WTC11 (cell line): ENCODE measurements at regions not wholly inside any gene's neighbourhood (a gene's known extent, or its start where the extent isn't known, plus 50 kb on each side); places are given as distances from the start of the nearest gene placed in this dataset.

Experiments
- ATAC-seq: fragments of 200-7000 bp; cut with Tn5 transposase; 2 replicates; pipeline ENCODE4 v1.10.0; 2021; ENCODE audit warnings: mild to moderate bottlenecking, moderate library complexity
- CTCF ChIA-PET: fragments of 300-600 bp; sonication (Branson Sonifier 250); formaldehyde crosslinking; loops from one replicate; lab custom pipeline; 2021; ENCODE audit warnings: antibody characterized with exemption; lab: Charles Lee
- POLR2A ChIA-PET: fragments of 350-600 bp; sonication (Branson Sonifier 250); formaldehyde crosslinking; loops from one replicate; lab custom pipeline; 2021; ENCODE audit warnings: antibody characterized with exemption; lab: Charles Lee
- DNase-seq: peaks from one replicate; pipeline ENCODE4 v3.0.0; 2021; ENCODE audit warnings: low spot score
- H3K27ac Mint-ChIP-seq: 2 replicates; pipeline ENCODE4 v1.8.0; 2021; ENCODE audit warnings: mixed read lengths
- H3K27me3 Mint-ChIP-seq: 2 replicates; pipeline ENCODE4 v1.8.0; 2021; ENCODE audit warnings: low read depth, mild to moderate bottlenecking, moderate library complexity, mixed read lengths
- H3K36me3 Mint-ChIP-seq: 2 replicates; pipeline ENCODE4 v1.8.0; 2021; ENCODE audit warnings: mixed read lengths
- H3K4me1 Mint-ChIP-seq: 2 replicates; pipeline ENCODE4 v1.8.0; 2022; ENCODE audit warnings: mixed read lengths
- H3K4me3 Mint-ChIP-seq: 2 replicates; pipeline ENCODE4 v1.8.0; 2021; ENCODE audit warnings: mild to moderate bottlenecking, moderate library complexity, mixed read lengths
- H3K9me3 Mint-ChIP-seq: 2 replicates; pipeline ENCODE4 v1.8.0; 2021; ENCODE audit warnings: mixed read lengths
- CBFB ChIP-seq: sonication (generic); formaldehyde crosslinking; IDR thresholded peaks from 2 replicates; pipeline ENCODE4 v1.8.1; 2022; ENCODE audit warnings: mild to moderate bottlenecking, low read depth, missing genetic modification reagents
- CREB1 ChIP-seq: sonication (generic); formaldehyde crosslinking; IDR thresholded peaks from 2 replicates; pipeline ENCODE4 v1.8.0; 2023; ENCODE audit warnings: mild to moderate bottlenecking, missing genetic modification reagents
- FOXK1 ChIP-seq: sonication (generic); formaldehyde crosslinking; IDR thresholded peaks from 2 replicates; pipeline ENCODE4 v1.8.0; 2022; ENCODE audit warnings: mild to moderate bottlenecking, moderate library complexity, missing genetic modification reagents
- FOXP1 ChIP-seq: sonication (generic); formaldehyde crosslinking; IDR thresholded peaks from 2 replicates; pipeline ENCODE4 v1.8.0; 2022; ENCODE audit warnings: missing genetic modification reagents, mild to moderate bottlenecking, moderate library complexity, borderline replicate concordance
- GABPB1 ChIP-seq: sonication (generic); formaldehyde crosslinking; IDR thresholded peaks from 2 replicates; pipeline ENCODE4 v1.8.1; 2023; ENCODE audit warnings: mild to moderate bottlenecking, missing genetic modification reagents
- HMGA2 ChIP-seq: fragments of 250-450 bp; sonication (Bioruptor Pico); IDR thresholded peaks from 2 replicates; pipeline ENCODE4 v1.4.0; 2021; ENCODE audit warnings: mild to moderate bottlenecking, moderate library complexity
- JUN ChIP-seq: sonication (generic); formaldehyde crosslinking; IDR thresholded peaks from 2 replicates; pipeline ENCODE4 v1.8.0; 2023; ENCODE audit warnings: mild to moderate bottlenecking, missing genetic modification reagents
- PRRX2 ChIP-seq: fragments of 250-450 bp; sonication (Bioruptor Pico); IDR thresholded peaks from 2 replicates; pipeline ENCODE4 v1.8.0; 2021; ENCODE audit warnings: mild to moderate bottlenecking
- SMAD4 ChIP-seq: sonication (generic); formaldehyde crosslinking; IDR thresholded peaks from 2 replicates; pipeline ENCODE4 v1.8.0; 2022; ENCODE audit warnings: mild to moderate bottlenecking, missing genetic modification reagents
- SOX15 ChIP-seq: fragments of 250-450 bp; sonication (Bioruptor Pico); IDR thresholded peaks from 2 replicates; pipeline ENCODE4 v1.9.0; 2021; ENCODE audit warnings: mild to moderate bottlenecking
- TEAD4 ChIP-seq: sonication (generic); formaldehyde crosslinking; IDR thresholded peaks from 2 replicates; pipeline ENCODE4 v1.8.0; 2022; ENCODE audit warnings: mild to moderate bottlenecking, missing genetic modification reagents
- ZBTB21 ChIP-seq: sonication (generic); formaldehyde crosslinking; IDR thresholded peaks from 2 replicates; pipeline ENCODE4 v1.8.1; 2023; ENCODE audit warnings: mild to moderate bottlenecking, missing genetic modification reagents, borderline replicate concordance
- ZNF219 ChIP-seq: sonication (generic); formaldehyde crosslinking; IDR thresholded peaks from 2 replicates; pipeline ENCODE4 v1.8.0; 2023; ENCODE audit warnings: missing genetic modification reagents, mild to moderate bottlenecking, borderline replicate concordance
- TF ChIP-seq, protein P1 (sequence below): sonication (generic); formaldehyde crosslinking; IDR thresholded peaks from 2 replicates; pipeline ENCODE4 v1.8.0; 2022; ENCODE audit warnings: mild to moderate bottlenecking, missing genetic modification reagents
- TF ChIP-seq, protein P2 (sequence below): sonication (generic); formaldehyde crosslinking; IDR thresholded peaks from 2 replicates; pipeline ENCODE4 v1.8.1; 2022; ENCODE audit warnings: low read depth, mild to moderate bottlenecking, moderate library complexity, missing genetic modification reagents, borderline replicate concordance
- TF ChIP-seq, protein P3 (sequence below): sonication (generic); formaldehyde crosslinking; IDR thresholded peaks from 2 replicates; pipeline ENCODE4 v1.8.0; 2022; ENCODE audit warnings: mild to moderate bottlenecking, missing genetic modification reagents
- TF ChIP-seq, protein P4 (sequence below): sonication (generic); formaldehyde crosslinking; IDR thresholded peaks from 2 replicates; pipeline ENCODE4 v1.8.1; 2022; ENCODE audit warnings: mild to moderate bottlenecking, moderate library complexity, missing genetic modification reagents
- TF ChIP-seq, protein P5 (sequence below): fragments of 200-600 bp; IDR thresholded peaks from 2 replicates; pipeline ENCODE4 v1.8.0; 2022; ENCODE audit warnings: antibody characterized with exemption
- TF ChIP-seq, protein P6 (sequence below): sonication (generic); formaldehyde crosslinking; IDR thresholded peaks from 2 replicates; pipeline ENCODE4 v1.8.0; 2023; ENCODE audit warnings: mild to moderate bottlenecking, missing genetic modification reagents
- TF ChIP-seq, protein P7 (sequence below): sonication (generic); formaldehyde crosslinking; IDR thresholded peaks from 2 replicates; pipeline ENCODE4 v1.8.1; 2023; ENCODE audit warnings: mild to moderate bottlenecking, moderate library complexity, missing genetic modification reagents
- TF ChIP-seq, protein P8 (sequence below): sonication (generic); formaldehyde crosslinking; IDR thresholded peaks from 2 replicates; pipeline ENCODE4 v1.8.1; 2023; ENCODE audit warnings: mild to moderate bottlenecking, missing genetic modification reagents, borderline replicate concordance

DNA sequence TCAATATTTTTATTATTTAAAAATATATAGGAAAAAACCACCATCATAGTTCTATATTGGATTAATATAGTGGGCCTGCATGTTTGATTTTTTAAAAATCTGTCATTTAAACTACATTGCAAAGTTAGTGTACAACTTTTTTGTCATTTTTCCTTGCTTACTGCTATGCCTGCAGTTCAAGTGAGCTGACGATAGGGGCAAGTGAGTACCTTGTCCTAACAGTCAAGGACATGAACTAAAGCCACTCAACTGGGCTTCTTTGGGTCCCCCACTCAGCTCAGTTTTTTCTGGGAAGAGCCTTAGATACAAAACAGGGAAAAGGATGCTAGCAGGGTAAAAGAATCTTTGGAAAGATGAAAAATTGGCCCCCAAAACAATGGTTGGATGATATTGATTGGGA, 269.9 kb downstream of the MAN2A1 start:
- Mint-ChIP-seq H3K36me3 (no peaks in the 10 kb centered on the region), H3K27ac (no peak overlapping the region), H3K27me3 (no peaks in the 10 kb centered on the region), H3K4me3 (no peak overlapping the region), H3K9me3 (no peaks in the 10 kb centered on the region), H3K4me1 (peaks cover 9% of the 10 kb centered on the region)
- no peak for TF ChIP-seq TEAD4 (CRISPR knock-in tag)
- no peak for TF ChIP-seq ZNF219 (CRISPR knock-in tag)
- TF ChIP-seq HMGA2 (CRISPR knock-in tag) = 0 out of 2 replicates have a peak, but pooled peaks have one; percentile 31
- TF ChIP-seq FOXK1 = no peak
- no peak for TF ChIP-seq FOXP1 (CRISPR knock-in tag)
- TF ChIP-seq CBFB = no peak
- TF ChIP-seq, protein P1, sequence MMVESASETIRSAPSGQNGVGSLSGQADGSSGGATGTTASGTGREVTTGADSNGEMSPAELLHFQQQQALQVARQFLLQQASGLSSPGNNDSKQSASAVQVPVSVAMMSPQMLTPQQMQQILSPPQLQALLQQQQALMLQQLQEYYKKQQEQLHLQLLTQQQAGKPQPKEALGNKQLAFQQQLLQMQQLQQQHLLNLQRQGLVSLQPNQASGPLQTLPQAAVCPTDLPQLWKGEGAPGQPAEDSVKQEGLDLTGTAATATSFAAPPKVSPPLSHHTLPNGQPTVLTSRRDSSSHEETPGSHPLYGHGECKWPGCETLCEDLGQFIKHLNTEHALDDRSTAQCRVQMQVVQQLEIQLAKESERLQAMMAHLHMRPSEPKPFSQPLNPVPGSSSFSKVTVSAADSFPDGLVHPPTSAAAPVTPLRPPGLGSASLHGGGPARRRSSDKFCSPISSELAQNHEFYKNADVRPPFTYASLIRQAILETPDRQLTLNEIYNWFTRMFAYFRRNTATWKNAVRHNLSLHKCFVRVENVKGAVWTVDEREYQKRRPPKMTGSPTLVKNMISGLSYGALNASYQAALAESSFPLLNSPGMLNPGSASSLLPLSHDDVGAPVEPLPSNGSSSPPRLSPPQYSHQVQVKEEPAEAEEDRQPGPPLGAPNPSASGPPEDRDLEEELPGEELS (CRISPR knock-in tag) = no peak
- TF ChIP-seq, protein P2, sequence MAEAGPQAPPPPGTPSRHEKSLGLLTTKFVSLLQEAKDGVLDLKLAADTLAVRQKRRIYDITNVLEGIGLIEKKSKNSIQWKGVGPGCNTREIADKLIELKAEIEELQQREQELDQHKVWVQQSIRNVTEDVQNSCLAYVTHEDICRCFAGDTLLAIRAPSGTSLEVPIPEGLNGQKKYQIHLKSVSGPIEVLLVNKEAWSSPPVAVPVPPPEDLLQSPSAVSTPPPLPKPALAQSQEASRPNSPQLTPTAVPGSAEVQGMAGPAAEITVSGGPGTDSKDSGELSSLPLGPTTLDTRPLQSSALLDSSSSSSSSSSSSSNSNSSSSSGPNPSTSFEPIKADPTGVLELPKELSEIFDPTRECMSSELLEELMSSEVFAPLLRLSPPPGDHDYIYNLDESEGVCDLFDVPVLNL = no peak
- TF ChIP-seq, protein P3, sequence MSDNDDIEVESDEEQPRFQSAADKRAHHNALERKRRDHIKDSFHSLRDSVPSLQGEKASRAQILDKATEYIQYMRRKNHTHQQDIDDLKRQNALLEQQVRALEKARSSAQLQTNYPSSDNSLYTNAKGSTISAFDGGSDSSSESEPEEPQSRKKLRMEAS = no peak
- TF ChIP-seq SMAD4 (CRISPR knock-in tag) = no peak
- TF ChIP-seq, protein P4, sequence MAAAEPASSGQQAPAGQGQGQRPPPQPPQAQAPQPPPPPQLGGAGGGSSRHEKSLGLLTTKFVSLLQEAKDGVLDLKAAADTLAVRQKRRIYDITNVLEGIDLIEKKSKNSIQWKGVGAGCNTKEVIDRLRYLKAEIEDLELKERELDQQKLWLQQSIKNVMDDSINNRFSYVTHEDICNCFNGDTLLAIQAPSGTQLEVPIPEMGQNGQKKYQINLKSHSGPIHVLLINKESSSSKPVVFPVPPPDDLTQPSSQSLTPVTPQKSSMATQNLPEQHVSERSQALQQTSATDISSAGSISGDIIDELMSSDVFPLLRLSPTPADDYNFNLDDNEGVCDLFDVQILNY (CRISPR knock-in tag) = no peak
- TF ChIP-seq, protein P5, sequence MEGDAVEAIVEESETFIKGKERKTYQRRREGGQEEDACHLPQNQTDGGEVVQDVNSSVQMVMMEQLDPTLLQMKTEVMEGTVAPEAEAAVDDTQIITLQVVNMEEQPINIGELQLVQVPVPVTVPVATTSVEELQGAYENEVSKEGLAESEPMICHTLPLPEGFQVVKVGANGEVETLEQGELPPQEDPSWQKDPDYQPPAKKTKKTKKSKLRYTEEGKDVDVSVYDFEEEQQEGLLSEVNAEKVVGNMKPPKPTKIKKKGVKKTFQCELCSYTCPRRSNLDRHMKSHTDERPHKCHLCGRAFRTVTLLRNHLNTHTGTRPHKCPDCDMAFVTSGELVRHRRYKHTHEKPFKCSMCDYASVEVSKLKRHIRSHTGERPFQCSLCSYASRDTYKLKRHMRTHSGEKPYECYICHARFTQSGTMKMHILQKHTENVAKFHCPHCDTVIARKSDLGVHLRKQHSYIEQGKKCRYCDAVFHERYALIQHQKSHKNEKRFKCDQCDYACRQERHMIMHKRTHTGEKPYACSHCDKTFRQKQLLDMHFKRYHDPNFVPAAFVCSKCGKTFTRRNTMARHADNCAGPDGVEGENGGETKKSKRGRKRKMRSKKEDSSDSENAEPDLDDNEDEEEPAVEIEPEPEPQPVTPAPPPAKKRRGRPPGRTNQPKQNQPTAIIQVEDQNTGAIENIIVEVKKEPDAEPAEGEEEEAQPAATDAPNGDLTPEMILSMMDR = peak; percentile 53
- no peak for TF ChIP-seq PRRX2 (CRISPR knock-in tag)
- ATAC-seq = peak; percentile 67
- no peak for DNase-seq
- CTCF ChIA-PET = interaction anchor here (0.6 to 1.1 kb wide), 5 partner anchors 11 to 131 kb away, joined by 3 read pairs; no protein-coding TSS in a partner anchor
- POLR2A ChIA-PET = no interaction called here

DNA sequence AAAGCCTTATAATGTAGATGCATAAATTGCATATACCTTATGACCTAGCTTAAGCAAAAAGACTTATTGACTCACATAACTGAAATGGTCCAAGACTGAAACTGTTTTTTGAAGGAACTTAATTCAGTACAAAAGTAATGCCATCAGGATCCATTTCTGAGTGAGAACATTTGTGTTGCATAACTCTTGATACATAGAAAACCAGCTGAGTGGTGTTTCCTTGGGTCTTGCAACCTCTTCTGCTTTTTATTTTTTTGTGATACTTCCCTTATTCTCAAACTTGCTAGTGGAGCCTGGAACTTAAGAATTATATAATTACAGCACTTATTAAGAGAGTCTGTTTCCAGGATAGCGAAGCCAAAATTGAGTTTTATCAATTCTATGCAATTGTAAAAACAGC, 272.0 kb downstream of the MAN2A1 start:
- Mint-ChIP-seq H3K4me1 (peaks cover 9% of the 10 kb centered on the region), H3K27me3 (no peaks in the 10 kb centered on the region), H3K27ac (no peak overlapping the region), H3K4me3 (no peak overlapping the region), H3K36me3 (no peaks in the 10 kb centered on the region), H3K9me3 (no peaks in the 10 kb centered on the region)
- ATAC-seq (no peak), DNase-seq (no peak)
- ChIA-PET POLR2A (no interaction called here), CTCF (no interaction called here)
- TF ChIP-seq SOX15 (CRISPR knock-in tag) (no peak), GABPB1 (no peak), CREB1 (CRISPR knock-in tag) (no peak), ZBTB21 (CRISPR knock-in tag) (no peak), HMGA2 (CRISPR knock-in tag) (no peak), JUN (CRISPR knock-in tag) (no peak), TEAD4 (CRISPR knock-in tag) (no peak), FOXK1 (no peak)
- TF ChIP-seq, protein P6, sequence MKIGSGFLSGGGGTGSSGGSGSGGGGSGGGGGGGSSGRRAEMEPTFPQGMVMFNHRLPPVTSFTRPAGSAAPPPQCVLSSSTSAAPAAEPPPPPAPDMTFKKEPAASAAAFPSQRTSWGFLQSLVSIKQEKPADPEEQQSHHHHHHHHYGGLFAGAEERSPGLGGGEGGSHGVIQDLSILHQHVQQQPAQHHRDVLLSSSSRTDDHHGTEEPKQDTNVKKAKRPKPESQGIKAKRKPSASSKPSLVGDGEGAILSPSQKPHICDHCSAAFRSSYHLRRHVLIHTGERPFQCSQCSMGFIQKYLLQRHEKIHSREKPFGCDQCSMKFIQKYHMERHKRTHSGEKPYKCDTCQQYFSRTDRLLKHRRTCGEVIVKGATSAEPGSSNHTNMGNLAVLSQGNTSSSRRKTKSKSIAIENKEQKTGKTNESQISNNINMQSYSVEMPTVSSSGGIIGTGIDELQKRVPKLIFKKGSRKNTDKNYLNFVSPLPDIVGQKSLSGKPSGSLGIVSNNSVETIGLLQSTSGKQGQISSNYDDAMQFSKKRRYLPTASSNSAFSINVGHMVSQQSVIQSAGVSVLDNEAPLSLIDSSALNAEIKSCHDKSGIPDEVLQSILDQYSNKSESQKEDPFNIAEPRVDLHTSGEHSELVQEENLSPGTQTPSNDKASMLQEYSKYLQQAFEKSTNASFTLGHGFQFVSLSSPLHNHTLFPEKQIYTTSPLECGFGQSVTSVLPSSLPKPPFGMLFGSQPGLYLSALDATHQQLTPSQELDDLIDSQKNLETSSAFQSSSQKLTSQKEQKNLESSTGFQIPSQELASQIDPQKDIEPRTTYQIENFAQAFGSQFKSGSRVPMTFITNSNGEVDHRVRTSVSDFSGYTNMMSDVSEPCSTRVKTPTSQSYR (CRISPR knock-in tag) = no peak
- TF ChIP-seq, protein P7, sequence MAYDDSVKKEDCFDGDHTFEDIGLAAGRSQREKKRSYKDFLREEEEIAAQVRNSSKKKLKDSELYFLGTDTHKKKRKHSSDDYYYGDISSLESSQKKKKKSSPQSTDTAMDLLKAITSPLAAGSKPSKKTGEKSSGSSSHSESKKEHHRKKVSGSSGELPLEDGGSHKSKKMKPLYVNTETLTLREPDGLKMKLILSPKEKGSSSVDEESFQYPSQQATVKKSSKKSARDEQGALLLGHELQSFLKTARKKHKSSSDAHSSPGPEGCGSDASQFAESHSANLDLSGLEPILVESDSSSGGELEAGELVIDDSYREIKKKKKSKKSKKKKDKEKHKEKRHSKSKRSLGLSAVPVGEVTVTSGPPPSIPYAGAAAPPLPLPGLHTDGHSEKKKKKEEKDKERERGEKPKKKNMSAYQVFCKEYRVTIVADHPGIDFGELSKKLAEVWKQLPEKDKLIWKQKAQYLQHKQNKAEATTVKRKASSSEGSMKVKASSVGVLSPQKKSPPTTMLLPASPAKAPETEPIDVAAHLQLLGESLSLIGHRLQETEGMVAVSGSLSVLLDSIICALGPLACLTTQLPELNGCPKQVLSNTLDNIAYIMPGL (CRISPR knock-in tag) = no peak
- TF ChIP-seq, protein P8, sequence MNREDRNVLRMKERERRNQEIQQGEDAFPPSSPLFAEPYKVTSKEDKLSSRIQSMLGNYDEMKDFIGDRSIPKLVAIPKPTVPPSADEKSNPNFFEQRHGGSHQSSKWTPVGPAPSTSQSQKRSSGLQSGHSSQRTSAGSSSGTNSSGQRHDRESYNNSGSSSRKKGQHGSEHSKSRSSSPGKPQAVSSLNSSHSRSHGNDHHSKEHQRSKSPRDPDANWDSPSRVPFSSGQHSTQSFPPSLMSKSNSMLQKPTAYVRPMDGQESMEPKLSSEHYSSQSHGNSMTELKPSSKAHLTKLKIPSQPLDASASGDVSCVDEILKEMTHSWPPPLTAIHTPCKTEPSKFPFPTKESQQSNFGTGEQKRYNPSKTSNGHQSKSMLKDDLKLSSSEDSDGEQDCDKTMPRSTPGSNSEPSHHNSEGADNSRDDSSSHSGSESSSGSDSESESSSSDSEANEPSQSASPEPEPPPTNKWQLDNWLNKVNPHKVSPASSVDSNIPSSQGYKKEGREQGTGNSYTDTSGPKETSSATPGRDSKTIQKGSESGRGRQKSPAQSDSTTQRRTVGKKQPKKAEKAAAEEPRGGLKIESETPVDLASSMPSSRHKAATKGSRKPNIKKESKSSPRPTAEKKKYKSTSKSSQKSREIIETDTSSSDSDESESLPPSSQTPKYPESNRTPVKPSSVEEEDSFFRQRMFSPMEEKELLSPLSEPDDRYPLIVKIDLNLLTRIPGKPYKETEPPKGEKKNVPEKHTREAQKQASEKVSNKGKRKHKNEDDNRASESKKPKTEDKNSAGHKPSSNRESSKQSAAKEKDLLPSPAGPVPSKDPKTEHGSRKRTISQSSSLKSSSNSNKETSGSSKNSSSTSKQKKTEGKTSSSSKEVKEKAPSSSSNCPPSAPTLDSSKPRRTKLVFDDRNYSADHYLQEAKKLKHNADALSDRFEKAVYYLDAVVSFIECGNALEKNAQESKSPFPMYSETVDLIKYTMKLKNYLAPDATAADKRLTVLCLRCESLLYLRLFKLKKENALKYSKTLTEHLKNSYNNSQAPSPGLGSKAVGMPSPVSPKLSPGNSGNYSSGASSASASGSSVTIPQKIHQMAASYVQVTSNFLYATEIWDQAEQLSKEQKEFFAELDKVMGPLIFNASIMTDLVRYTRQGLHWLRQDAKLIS (CRISPR knock-in tag) = no peak
